ENCODE measurements at regions not wholly inside any gene's neighbourhood (a gene's known extent, or its start where the extent isn't known, plus 50 kb on each side); places are given as distances from the start of the nearest gene placed in this dataset.

GRCh38 chr18:34957119-34957863 lies 83.9 kb upstream of the MAPRE2 start:
- no peaks in the 10 kb centered on the region for H4K20me1 ChIP-seq (ENCODE audit: insufficient read depth, poor library complexity, severe bottlenecking)
- H3K4me2 ChIP-seq = no peak overlapping the region
- peaks cover 6% of the 10 kb centered on the region for H3K4me1 ChIP-seq (ENCODE audit: insufficient read depth)
- H3K9me2 ChIP-seq (replicated peaks; ENCODE audit: insufficient read depth) = no peaks in the 10 kb centered on the region
- DNase-seq (ENCODE audit: low spot score) = no peak
- no peaks in the 10 kb centered on the region for H3K36me3 ChIP-seq (replicated peaks; ENCODE audit: insufficient read depth, low read depth)
- TF ChIP-seq EZH2phosphoT487 (IDR thresholded peaks at IDR 0.05; ENCODE audit: low read depth, severe bottlenecking, unreplicated experiment) (no peak), CTCF (IDR thresholded peaks at IDR 0.05; ENCODE audit: poor library complexity) (no peak), EZH2 (IDR thresholded peaks at IDR 0.05; ENCODE audit: borderline replicate concordance) (no peak)
- no peaks in the 10 kb centered on the region for H3K27me3 ChIP-seq
- no peak overlapping the region for H2AFZ ChIP-seq
- no peak overlapping the region for H3K4me3 ChIP-seq
- H3K27ac ChIP-seq = no peak overlapping the region
- no peaks in the 10 kb centered on the region for H3K79me2 ChIP-seq
- WGBS (ENCODE audit: low lambda C conversion rate, missing lambda C conversion rate) = 76% methylated on average over 3 of the region's 3 CpGs
- H3K9me3 ChIP-seq (ENCODE audit: low read depth) = no peaks in the 10 kb centered on the region

GRCh38 chr18:34957864-34958259 lies 83.4 kb upstream of the MAPRE2 start:
- Histone ChIP-seq H3K9me3 (ENCODE audit: low read depth) (no peaks in the 10 kb centered on the region), H3K36me3 (replicated peaks; ENCODE audit: insufficient read depth, low read depth) (no peaks in the 10 kb centered on the region), H3K4me3 (no peak overlapping the region), H3K4me1 (ENCODE audit: insufficient read depth) (peaks cover 6% of the 10 kb centered on the region), H3K4me2 (no peak overlapping the region), H2AFZ (no peak overlapping the region), H4K20me1 (ENCODE audit: insufficient read depth, poor library complexity, severe bottlenecking) (no peaks in the 10 kb centered on the region), H3K9me2 (replicated peaks; ENCODE audit: insufficient read depth) (no peaks in the 10 kb centered on the region), H3K79me2 (no peaks in the 10 kb centered on the region), H3K27me3 (no peaks in the 10 kb centered on the region), H3K27ac (no peak overlapping the region)
- 77% methylated on average over 2 of the region's 2 CpGs for WGBS (ENCODE audit: low lambda C conversion rate, missing lambda C conversion rate)
- no peak for DNase-seq (ENCODE audit: low spot score)
- TF ChIP-seq CTCF (IDR thresholded peaks at IDR 0.05; ENCODE audit: poor library complexity) (no peak), EZH2phosphoT487 (IDR thresholded peaks at IDR 0.05; ENCODE audit: low read depth, severe bottlenecking, unreplicated experiment) (no peak), EZH2 (IDR thresholded peaks at IDR 0.05; ENCODE audit: borderline replicate concordance) (no peak)

- no peaks in the 10 kb centered on the region for H3K36me3 ChIP-seq (replicated peaks; ENCODE audit: insufficient read depth, low read depth)
- no peak overlapping the region for H3K4me3 ChIP-seq
- peak overlapping the region; percentile 77 for H3K27ac ChIP-seq
- H3K79me2 ChIP-seq = no peaks in the 10 kb centered on the region
- H2AFZ ChIP-seq = peak overlapping the region; percentile 22
- 59% methylated on average over 1 of the region's 1 CpG for WGBS (ENCODE audit: low lambda C conversion rate, missing lambda C conversion rate)
- H3K4me1 ChIP-seq (ENCODE audit: insufficient read depth) = peaks cover 6% of the 10 kb centered on the region
- H4K20me1 ChIP-seq (ENCODE audit: insufficient read depth, poor library complexity, severe bottlenecking) = no peaks in the 10 kb centered on the region
- H3K9me3 ChIP-seq (ENCODE audit: low read depth) = no peaks in the 10 kb centered on the region
- peak overlapping the region; percentile 56 for H3K4me2 ChIP-seq
- TF ChIP-seq CTCF (IDR thresholded peaks at IDR 0.05; ENCODE audit: poor library complexity) (no peak), EZH2 (IDR thresholded peaks at IDR 0.05; ENCODE audit: borderline replicate concordance) (no peak), EZH2phosphoT487 (IDR thresholded peaks at IDR 0.05; ENCODE audit: low read depth, severe bottlenecking, unreplicated experiment) (no peak)
- no peaks in the 10 kb centered on the region for H3K27me3 ChIP-seq
- H3K9me2 ChIP-seq (replicated peaks; ENCODE audit: insufficient read depth) = no peaks in the 10 kb centered on the region
- peak; percentile 28 for DNase-seq (ENCODE audit: low spot score)
Observed at GRCh38 chr18:34959211-34959829, 81.9 kb upstream of the MAPRE2 start.

Measured in hepatocyte (in vitro differentiated cells).